ENCODE measurements at regions not wholly inside any gene's neighbourhood (a gene's known extent, or its start where the extent isn't known, plus 50 kb on each side); places are given as distances from the start of the nearest gene placed in this dataset.
"Not testable (repeated sequence)": the region's sequence is repeated elsewhere in the genome, so short reads cannot be mapped to it uniquely, and the experiment has no call there.

DNA sequence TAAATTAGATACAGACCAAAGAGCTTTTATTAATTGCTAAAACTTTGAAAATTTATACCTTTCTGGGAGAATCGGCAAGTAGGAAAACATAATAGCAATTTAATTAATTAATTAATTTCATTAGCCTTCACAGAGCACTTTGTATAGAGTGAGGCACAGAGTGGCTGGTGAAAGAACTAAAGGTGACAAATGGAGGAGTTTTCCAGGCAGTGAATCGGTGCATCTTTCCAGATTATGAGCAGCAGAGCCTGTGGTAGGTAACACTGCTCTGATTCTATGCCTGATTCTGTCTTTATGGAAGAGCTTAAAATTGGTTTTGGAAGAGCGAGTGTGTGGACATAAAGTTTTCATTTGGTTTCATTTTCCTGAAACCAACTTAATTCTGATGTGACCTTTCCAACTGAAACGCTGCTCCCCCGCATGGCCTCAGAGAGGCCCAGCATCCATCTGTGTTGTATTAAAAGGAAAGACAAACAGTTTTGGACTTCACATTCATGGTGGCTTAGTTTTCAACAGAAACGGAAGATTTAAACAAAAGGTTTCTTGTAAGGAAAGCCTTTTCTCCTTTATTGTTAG is 188.9 kb upstream of the RPS23 start:
- DNase-seq, result no peak

DNA sequence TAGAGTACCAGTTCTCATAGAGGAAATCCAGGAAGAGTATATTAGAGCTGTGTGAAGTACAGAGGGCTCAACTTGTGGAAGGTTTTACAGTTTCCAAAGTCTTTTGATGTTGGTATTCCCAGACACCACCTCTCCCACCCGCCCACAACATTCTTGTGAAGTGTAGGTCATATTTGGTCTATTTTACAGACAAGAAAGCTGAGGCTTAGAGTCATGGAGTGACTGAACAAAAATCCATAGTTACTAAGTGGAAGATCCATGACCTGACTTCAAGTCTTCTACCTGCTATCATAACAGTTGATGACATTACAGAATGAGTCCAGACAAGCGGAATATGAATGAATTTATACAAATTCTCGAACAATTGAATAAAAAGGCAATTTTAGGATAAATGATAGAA is 187.1 kb upstream of the RPS23 start:
- DNase-seq, result no peak

DNA sequence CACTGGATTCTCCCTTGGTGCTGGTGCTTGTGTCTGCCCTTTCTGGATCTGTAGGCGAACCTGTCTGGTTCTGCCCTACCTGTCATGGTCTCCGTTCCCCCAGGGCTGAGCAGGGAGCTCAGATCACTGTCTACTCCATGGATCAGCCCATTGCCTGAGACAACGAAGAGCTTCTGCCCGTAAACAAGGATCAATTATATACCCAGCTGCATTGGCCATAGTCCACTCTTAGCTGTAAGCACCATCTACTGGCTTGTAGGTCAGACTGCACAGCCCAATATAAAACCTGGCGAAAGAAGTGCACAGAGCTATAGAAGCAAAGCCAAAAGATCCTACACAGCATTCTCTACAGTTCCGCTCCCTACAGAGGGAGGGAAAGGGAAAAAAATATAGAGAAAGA is 181.5 kb upstream of the RPS23 start:
- DNase-seq, result no peak

DNA sequence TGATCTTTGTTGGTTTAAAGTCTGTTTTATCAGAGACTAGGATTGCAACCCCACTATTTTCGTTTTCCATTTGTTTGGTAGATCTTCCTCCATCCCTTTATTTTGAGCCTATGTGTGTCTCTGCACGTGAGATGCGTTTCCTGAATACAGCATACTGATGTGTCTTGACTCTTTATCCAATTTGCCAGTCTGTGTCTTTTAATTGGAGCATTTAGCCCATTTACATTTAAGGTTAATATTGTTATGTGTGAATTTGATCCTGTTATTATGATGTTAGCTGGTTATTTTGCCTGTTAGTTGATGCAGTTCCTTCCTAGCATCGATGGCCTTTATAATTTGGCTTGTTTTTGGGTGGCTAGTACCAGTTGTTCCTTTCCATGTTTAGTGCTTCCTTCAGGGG is 177.2 kb upstream of the RPS23 start:
- DNase-seq, result not testable (repeated sequence)

DNA sequence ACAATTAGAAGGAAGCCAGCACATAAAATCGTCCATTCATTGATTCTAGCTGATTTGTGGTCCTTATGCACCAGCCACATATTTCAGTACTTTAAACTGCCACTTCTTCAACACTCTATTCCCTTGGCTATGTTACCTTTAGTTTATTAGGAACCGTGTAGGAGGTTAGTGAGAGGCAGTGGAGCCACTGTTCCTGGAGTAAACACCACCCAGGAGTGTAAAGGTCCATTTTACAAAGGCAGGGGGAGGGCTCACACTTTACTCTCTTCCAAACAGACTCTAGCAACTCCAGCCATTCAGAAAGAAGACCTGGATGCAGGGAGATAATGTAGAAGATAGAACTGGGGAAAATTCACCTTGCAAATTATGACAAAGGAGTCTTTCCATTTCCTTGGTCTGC is 170.2 kb upstream of the RPS23 start:
- DNase-seq, result no peak

DNA sequence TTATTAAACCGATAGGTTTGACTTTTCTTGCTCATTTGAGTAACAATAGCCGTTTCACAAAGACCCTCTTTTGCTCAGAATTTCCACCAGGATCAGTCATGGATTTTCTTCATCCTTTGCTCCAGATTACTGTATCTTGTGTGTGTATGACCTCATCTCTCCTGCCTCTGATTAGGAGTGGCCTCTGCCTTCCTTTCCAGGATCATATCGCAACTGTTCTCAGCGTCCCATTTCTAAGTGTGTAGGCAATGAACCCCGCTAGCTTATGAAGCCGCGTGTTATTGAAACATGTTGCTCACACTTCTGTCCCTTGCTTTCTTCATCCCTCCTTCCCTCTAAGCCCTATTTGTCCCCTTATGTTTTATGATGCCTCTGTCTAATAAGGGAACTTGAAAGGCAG is 169.8 kb upstream of the RPS23 start:
- no peak for DNase-seq

DNA sequence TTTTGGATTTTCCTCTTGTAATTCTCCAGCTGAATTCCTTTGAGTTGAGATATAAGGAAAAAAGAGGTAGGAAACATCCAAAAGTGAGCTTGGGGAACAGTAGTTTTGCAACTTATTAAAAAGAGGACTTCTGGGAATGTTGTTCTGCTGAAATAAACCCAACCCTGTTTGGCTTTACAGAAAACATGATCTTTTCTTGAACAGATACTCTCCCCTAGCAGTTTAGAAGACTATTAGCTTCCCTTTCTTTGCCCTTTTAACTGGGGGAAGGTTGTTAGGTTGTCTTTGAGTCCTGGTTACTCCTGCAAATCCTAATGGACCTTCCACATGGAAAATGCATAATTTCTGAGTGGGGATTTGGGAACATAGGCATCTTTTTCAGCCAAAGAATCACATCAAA is 168.7 kb upstream of the RPS23 start:
- no peak for DNase-seq

DNA sequence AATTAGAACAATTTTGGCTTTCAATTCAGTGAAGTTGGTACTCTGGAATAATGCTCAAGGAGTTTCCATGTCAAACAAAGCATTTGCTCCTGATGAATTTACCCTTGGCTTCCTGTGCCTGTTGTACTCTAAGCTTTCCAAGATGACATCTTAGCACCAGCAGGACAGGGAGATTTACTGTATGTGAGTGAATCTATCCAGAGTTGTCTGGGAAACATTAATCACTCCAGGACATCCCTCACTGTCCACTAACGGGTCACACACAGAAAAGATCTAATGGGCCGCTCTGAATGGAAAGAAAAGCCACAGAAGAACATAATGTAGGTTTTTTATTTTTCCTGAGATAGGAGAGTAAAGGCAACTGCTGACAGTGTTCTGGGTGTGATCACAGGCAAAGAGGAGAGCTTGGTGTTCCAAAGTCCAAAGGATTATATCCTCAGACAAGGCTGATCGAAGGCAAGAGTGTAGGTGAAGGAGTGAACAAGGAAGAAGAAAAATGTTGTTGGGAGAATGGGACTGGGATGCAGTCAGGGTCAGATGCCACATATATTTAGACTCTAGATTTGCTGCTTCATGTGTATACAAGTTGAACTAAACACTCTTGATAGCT is 167.7 kb upstream of the RPS23 start:
- DNase-seq, result no peak

DNA sequence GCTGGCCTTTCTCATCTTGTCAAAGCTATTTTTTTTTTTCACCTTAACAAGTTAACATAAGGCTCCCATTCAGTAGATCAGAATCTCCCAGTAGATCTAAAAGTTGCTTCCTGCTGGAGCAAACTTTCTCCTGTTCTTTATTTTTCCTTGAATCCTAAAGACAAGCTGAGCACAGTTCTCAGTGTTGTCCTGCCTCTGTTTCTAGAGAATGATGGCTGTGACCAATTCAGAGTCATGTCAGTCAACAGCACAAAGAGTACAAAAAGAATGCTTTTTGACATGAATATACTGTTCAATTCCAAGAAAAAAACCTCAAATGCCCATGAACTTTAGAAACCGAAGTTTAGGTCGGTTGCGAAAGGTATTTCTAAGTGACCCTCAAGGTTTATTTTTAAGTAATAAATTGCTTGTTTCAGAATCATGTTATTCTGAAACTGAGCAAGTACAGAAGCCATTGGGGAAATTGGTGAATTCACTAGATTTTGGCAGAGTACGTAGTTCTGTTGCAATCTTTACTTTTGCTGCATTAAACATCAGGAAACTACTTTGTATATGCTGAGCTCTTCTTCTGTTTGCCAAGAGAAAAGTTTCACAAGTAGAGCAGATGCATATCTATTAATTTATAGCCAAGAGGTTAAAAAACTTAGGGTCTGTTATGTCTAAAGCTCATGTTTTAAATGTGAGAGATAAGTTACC is 161.7 kb upstream of the RPS23 start:
- peak; percentile 16 for DNase-seq

DNA sequence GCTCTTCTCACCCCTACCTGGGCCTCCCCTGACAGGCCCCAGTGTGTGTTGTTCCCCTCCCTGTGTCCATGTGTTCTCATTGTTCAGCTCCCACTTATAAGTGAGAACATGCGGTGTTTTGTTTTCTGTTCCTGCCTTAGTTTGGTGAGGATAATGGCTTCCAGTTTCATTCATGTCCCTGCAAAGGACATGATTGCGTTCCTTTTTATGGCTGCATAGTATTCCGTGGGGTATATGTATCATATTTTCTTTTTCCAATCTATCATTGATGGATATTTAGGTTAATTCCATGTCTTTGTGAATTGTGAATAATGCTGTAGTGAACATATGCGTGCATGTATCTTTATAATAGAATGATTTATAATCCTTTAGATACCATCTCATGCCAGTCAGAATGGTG is 159.4 kb upstream of the RPS23 start:
- not testable (repeated sequence) for DNase-seq

DNA sequence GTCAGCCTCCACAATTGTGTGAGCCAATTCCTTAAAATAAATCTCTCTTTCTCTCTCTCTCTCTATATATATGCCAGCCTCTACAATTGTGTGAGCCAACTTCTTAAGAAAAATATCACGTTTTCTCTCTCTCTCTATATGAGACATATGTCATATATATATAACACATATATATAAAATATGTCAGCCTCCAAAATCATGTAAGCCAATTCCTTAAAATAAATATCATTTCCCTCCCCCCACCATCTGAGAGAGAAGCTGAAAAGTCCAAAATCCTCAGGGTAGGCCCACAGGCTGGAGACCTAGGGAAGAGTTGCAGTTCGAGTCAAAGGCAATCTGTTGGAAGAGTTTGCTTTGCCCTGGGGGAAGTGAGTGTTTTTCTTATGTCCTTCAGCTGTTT is 158.1 kb upstream of the RPS23 start:
- DNase-seq, result no peak

DNA sequence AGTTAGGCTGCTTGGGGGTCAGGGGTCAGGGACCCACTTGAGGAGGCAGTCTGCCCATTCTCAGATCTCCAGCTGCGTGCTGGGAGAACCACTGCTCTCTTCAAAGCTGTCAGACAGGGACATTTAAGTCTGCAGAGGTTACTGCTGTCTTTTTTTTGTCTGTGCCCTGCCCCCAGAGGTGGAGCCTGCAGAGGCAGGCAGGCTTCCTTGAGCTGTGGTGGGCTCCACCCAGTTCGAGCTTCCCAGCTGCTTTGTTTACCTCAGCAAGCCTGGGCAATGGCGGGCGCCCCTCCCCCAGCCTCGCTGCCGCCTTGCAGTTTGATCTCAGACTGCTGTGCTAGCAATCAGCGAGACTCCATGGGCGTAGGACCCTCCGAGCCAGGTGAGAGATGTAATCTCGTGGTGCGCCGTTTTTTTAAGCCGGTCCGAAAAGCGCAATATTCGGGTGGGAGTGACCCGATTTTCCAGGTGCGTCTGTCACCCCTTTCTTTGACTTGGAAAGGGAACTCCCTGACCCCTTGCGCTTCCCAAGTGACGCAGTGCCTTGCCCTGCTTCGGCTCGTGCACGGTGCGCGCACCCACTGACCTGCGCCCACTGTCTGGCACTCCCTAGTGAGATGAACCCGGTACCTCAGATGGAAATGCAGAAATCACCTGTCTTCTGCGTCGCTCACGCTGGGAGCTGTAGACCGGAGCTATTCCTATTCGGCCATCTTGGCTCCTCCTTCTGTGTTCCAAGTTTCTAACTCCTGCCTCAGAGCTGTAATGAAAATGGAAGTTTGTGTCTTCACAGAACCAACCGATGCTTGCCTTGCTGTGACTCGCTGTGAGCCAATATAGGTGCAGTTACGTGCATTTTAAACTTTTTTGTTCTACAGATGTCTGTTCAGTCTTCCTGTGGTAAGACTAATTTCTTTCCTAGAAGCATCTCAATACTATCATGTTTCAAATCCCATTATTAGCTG is 156.8 kb upstream of the RPS23 start:
- DNase-seq, result not testable (repeated sequence)

DNA sequence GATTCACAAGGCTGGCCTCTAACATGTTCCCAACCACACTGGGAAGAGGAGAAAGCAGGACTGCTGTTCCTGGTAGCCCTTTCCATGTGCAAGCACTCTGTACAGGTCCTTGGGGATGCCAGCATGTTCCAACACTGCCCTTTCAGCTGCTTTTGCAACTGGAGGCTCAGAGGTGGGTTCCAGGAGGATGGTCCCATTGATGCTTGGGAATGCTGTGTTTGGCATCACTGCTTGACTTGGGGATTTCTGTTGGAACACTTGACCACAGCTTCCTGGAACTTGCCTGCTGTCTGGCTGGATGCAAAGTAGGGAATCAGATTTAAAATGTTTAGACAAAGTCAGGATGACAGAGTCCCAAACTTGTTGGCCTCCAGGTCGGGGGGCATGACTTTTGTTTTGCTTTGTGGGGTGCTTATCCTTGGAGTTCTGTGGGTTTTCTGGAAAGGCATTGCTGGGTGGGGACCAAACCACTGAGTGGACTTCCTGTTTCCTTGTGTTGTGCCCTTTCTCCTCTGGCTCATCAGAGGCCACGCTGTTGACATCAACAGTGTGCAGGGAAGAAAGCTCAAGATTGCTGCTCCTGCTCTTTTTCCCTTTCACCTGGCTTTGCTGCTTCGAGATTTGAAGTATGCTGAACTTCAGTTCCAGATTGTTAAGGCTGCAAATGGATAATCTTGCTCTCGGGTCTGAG is 148.5 kb upstream of the RPS23 start:
- DNase-seq, result peak; percentile 9

DNA sequence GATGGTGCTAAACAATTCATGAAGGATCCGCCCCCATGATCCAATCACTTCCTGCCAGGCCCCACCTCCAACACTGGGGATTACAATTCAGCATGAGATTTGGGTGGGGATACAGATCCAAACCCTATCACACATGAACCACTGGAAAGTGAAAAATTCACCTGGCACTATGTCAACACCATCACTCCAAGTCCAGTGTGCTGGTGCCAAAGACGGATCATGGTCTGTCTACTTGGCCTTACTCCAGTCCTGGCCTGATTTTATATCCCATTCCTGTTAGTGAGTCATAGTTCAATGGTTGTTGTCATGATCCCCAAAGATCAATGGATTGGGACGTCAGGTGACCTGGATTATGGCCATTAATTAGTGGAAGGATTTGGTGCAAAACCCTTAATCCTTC is 147.4 kb upstream of the RPS23 start:
- no peak for DNase-seq

DNA sequence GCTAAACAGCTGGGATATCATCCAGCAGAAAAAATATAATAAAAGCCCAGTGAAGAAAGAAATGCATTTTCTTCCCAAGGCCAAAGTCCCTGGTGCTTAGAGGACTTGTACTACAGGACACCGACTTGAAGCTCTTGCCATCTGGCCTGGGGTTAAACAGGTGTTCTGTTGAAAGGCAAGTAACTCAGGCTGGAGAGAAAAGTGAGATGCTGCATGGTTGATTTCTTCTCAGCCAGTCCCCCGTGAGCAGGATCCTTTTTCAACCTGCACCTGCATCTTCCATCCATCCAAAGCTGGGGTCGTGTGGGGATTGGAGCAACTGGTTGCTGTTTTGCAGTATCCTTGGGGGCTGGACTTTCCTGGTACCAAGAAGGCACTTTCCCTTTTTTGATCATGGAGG is 146.1 kb upstream of the RPS23 start:
- no peak for DNase-seq

DNA sequence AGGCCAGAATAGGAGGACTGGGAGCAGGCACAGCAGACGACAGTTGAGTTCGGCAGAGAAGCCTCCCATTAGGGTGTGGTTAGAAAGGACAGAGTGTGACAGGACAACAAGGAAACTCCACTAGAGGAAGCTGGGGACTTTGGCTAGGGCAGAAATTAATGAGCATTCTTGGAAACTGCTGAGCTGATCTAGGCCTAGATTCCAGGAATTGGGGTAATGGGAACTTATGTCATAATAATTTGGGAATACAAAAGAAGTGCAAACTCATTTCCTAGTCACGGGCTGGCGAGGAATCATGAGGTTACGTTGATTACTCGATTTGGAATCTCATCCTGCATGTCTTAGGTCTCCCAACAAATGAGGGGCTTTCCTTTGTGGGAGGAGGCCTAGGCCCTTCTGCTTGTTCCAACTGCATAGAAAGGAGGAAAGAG is 144.6 kb upstream of the RPS23 start:
- DNase-seq, result peak; percentile 67

DNA sequence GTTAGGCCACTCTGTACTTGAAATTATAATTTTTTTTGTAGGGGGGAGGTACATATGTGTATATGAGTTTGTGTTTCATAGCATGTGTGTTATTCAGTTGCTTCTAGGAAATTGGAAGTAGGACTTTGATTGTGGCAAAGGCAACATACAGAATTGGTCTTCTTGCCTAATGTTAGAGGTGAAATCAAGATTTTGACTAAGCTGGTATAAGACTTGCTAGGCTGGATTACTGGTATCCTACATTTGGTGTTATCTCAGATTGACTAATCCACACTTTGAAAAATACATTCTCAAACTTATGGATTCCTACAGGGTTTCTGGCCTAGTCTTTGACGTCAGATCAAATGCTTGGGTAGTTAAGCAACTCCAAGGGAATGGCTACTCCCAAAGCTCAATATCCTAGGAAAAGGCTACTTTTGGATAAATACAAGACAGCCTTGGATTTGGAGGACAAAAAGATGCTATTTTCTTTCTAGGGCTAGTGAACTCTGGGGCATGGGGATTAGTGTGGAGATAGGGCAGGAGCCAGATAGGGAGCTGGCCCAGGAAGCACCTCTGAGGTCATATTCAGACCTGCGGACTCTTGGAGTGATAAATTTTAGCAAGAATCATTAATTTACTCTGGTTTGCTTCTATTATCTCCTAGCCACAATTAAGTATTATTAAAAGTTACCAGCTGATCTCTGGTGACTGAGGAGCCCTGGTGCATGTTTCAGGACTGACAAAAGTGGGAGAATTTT is 144.0 kb upstream of the RPS23 start:
- DNase-seq, result no peak

DNA sequence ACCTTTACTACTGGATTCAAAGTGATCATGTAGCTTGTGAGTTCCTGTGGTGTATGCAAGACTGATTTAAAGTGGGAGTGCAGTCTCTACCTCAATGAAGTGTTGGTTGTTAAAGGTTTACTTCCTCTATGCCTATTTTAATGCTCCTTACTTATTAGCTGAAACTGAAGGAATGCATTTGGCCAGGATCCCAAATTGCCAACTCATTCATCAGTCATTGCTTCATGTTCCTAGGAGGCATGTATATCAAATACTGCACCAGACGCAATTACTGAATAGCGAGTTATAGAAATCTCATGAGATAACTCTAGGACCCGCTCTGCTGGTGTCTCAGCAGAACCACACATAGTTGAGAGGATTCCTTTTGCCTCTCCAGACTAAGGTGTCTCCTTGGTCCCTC is 143.0 kb upstream of the RPS23 start:
- no peak for DNase-seq

DNA sequence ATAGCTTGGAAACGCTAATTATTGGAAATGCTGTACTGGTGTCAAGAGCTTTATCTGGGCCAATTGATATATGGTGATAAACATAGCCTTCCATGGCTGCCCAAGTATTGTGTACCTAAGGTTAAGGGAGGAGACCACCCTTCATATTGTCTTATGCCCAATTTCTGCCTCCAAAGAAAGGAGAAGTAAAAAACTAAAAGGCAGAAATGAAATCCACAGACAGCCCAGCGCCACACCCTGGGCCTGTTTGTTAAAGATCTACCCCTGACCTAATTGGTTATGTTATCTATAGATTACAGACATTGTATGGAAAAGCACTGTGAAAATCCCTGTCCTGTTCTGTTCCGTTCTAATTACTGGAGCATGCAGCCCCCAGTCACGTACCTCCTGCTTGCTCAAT is 142.4 kb upstream of the RPS23 start:
- not testable (repeated sequence) for DNase-seq

DNA sequence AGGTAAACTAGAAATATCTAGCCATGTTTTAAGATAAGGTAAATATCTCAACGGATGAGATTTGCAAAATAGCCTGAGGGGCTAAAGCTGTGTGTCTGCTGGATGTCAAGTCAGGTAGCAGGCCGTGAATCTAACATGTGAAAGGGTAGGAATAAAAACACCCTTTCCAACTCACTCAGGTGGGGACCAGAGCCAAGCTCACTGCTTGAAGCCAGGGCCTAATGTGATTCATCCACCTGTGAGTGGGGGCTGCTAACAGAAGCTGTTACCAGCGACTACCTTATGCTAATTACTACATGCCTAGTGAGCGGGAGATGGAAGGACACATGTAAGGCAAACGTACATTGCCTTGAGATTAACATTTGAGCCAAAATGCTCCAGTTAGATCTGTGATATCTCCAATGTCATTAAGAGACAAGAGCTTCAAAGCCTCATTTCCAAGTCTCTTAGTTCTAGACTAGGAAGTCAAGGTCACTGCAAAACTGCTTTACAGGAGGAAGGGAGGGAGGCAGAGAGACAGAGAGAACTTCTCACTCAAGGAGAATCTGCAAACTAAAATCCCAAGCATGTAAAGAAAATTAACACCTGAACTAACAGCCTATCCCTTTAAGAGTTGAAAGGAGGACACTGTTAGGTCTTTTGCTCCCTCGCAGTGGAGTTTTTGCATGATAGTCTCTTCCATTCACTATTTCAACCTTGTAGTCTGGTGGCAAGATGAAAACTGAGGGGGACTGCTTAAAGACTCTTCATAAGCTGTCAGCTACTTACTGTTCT is 141.6 kb upstream of the RPS23 start:
- DNase-seq, result no peak

DNA sequence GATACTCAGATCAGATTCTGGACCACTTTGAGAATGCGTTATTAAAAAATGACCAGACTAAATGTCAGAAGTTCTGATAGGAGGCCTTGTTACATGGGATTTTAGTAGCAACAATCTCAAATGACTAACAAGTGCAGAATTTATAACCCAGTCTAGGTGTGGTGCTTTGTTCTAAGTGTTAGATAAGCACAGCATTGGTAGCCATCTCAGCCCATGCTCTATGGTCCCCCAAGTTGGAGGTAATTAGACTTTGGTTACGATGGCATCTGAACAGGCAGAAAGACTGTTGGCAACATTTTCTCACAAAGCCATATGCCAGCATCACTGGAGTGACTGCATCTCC is 140.4 kb upstream of the RPS23 start:
- DNase-seq, result no peak

Measured in inflammatory macrophage treated with lipopolysaccharide for 4 hours (primary cell).